ENCODE measurements at regions not wholly inside any gene's neighbourhood (a gene's known extent, or its start where the extent isn't known, plus 50 kb on each side); places are given as distances from the start of the nearest gene placed in this dataset.

DNA sequence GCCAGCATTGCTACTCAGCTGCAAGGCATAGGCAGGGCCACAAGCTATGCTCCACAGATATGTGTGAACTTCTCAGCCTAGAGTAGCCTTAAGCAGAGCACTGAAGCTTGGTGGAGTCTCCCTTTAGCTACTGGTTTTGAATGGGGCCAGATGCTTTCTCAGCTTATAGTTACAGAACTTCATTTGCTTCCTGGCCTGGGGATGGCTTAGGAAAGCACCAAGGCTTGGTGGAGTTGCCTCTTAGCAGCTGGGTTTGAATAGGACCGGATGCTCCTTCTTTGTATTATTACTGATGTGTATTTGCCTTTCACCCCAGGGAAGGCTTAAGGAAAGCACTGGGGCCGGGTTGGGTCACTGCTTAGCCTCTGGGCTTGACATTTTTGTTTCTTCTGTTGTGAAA, 497.8 kb upstream of the SEMA6A start:
- TF ChIP-seq, protein P1, sequence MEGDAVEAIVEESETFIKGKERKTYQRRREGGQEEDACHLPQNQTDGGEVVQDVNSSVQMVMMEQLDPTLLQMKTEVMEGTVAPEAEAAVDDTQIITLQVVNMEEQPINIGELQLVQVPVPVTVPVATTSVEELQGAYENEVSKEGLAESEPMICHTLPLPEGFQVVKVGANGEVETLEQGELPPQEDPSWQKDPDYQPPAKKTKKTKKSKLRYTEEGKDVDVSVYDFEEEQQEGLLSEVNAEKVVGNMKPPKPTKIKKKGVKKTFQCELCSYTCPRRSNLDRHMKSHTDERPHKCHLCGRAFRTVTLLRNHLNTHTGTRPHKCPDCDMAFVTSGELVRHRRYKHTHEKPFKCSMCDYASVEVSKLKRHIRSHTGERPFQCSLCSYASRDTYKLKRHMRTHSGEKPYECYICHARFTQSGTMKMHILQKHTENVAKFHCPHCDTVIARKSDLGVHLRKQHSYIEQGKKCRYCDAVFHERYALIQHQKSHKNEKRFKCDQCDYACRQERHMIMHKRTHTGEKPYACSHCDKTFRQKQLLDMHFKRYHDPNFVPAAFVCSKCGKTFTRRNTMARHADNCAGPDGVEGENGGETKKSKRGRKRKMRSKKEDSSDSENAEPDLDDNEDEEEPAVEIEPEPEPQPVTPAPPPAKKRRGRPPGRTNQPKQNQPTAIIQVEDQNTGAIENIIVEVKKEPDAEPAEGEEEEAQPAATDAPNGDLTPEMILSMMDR (optimal IDR thresholded peaks at IDR 0.05 in 1 of 3, IDR thresholded peaks at IDR 0.05 in 1 of 3, conservative IDR thresholded peaks at IDR 0.05 in 1 of 3; ENCODE audit: extremely low read depth in 1 of 3, insufficient read depth in 2 of 3, low read length in 3 of 3): no peak
- no peak for TF ChIP-seq EZH2 (IDR thresholded peaks at IDR 0.05; ENCODE audit: low read length)

Measured in keratinocyte (primary cell).